SK-N-SH (cell line): ENCODE measurements at regions not wholly inside any gene's neighbourhood (a gene's known extent, or its start where the extent isn't known, plus 50 kb on each side); places are given as distances from the start of the nearest gene placed in this dataset.

ENCODE experiments used
- CTCF ChIA-PET: fragments of 300-600, 350-600 bp; formaldehyde crosslinking; extraction: SDS; loops from one replicate; lab custom pipeline; 2021; lab: Yijun Ruan, JAX
- POLR2A ChIA-PET: fragments of 350-600 bp; sonication (Branson Sonifier 250); formaldehyde crosslinking; extraction: SDS; loops from one replicate; lab custom pipeline; 2020; ENCODE audit warnings: antibody characterized with exemption, inconsistent platforms; lab: Yijun Ruan, JAX
- DNase-seq: peaks from one replicate; pipeline ENCODE4 v3.0.0; 2012
- H2AFZ ChIP-seq: fragments of 200-600 bp; sonication (generic); 2 replicates; pipeline ENCODE4 v1.8.1; 2016; ENCODE audit warnings: antibody characterized with exemption, mild to moderate bottlenecking, low read depth
- H3F3A ChIP-seq: fragments of 200-600 bp; sonication (generic); replicated peaks from 2 replicates; pipeline ENCODE3; 2016; ENCODE audit warnings: antibody characterized with exemption, mild to moderate bottlenecking; ENCODE audit not compliant: insufficient read depth
- H3K27ac ChIP-seq, 2 experiments: fragments of 200-500 bp in 1 of 2; fragments of 200-600 bp in 1 of 2; sonication (Bioruptor generic) in 1 of 2; sonication (generic), shearing (Covaris generic) in 1 of 2; 2 replicates each; pipeline versions ENCODE4 v1.5.1 to v1.6.1; 2014 to 2016; ENCODE audit warnings: low read depth in 2 of 2, inconsistent platforms in 1 of 2, low read length in 1 of 2, mild to moderate bottlenecking in 1 of 2, mixed read lengths in 1 of 2
- H3K27me3 ChIP-seq: fragments of 200-600 bp; sonication (generic), shearing (Covaris generic); 2 replicates; pipeline ENCODE4 v1.6.1; 2016; ENCODE audit warnings: mixed run types; ENCODE audit not compliant: insufficient read depth
- H3K36me3 ChIP-seq, 2 experiments: fragments of 200-500 bp in 1 of 2; fragments of 200-600 bp in 1 of 2; sonication (Bioruptor generic) in 1 of 2; sonication (generic) in 1 of 2; replicated peaks in 1 of 2; 2 replicates each; pipeline versions ENCODE3 to v1.5.1; 2014 to 2016; ENCODE audit warnings: low read length in 1 of 2, mild to moderate bottlenecking in 1 of 2; ENCODE audit not compliant: insufficient read depth in 2 of 2, control insufficient read depth in 1 of 2
- H3K4me1 ChIP-seq, 2 experiments: fragments of 200-500 bp in 1 of 2; fragments of 200-600 bp in 1 of 2; sonication (Bioruptor generic) in 1 of 2; sonication (generic), shearing (Covaris generic) in 1 of 2; 2 replicates each; pipeline versions ENCODE4 v1.5.1 to v1.6.1; 2014 to 2016; ENCODE audit warnings: low read depth in 1 of 2, low read length in 1 of 2, mixed run types in 1 of 2; ENCODE audit not compliant: insufficient read depth in 2 of 2, control insufficient read depth in 1 of 2
- H3K4me2 ChIP-seq: fragments of 200-600 bp; sonication (generic), shearing (Covaris generic); 2 replicates; pipeline ENCODE4 v1.6.1; 2017; ENCODE audit warnings: mixed run types
- H3K4me3 ChIP-seq, 2 experiments: fragments of 200-500 bp in 1 of 2; fragments of 200-600 bp in 1 of 2; sonication (Bioruptor generic) in 1 of 2; sonication (generic), shearing (Covaris generic) in 1 of 2; 2 replicates each; pipeline versions ENCODE4 v1.5.1 to v1.8.1; 2014 to 2016; ENCODE audit warnings: low read depth in 2 of 2, inconsistent platforms in 1 of 2, low read length in 1 of 2, mild to moderate bottlenecking in 1 of 2, mixed read lengths in 1 of 2, moderate library complexity in 1 of 2
- H3K79me2 ChIP-seq: fragments of 200-600 bp; sonication (generic); 2 replicates; pipeline ENCODE4 v1.8.1; 2017; ENCODE audit warnings: mild to moderate bottlenecking; ENCODE audit not compliant: insufficient read depth
- H3K9ac ChIP-seq: fragments of 200-600 bp; sonication (generic); 2 replicates; pipeline ENCODE4 v1.6.1; 2017; ENCODE audit warnings: mixed run types
- H3K9me2 ChIP-seq: fragments of 200-600 bp; sonication (generic); 2 replicates; pipeline ENCODE4 v1.6.1; 2017; ENCODE audit warnings: mixed run types
- H3K9me3 ChIP-seq: fragments of 200-600 bp; sonication (generic); 2 replicates; pipeline ENCODE4 v1.6.1; 2017; ENCODE audit warnings: mixed run types, mild to moderate bottlenecking, moderate library complexity
- H4K20me1 ChIP-seq: fragments of 200-600 bp; sonication (generic); 2 replicates; pipeline ENCODE4 v1.6.1; 2017; ENCODE audit warnings: mild to moderate bottlenecking, mixed run types; ENCODE audit not compliant: insufficient read depth
- CHD2 ChIP-seq: fragments of 150-350 bp; IDR thresholded peaks from 2 replicates; pipeline ENCODE4 v1.6.1; 2018; ENCODE audit warnings: low read length; ENCODE audit not compliant: partially characterized antibody
- GATA2 ChIP-seq: sonication (generic); formaldehyde crosslinking; IDR thresholded peaks from 2 replicates; pipeline ENCODE4 v1.5.0; 2020; ENCODE audit warnings: mild to moderate bottlenecking, missing genetic modification reagents
- JUND ChIP-seq: IDR thresholded peaks from 2 replicates; pipeline ENCODE4 v1.4.0; 2012
- NRF1 ChIP-seq: IDR thresholded peaks from 2 replicates; pipeline ENCODE4 v1.6.1; 2012; ENCODE audit warnings: low read depth, mild to moderate bottlenecking, low read length
- POLR2AphosphoS5 ChIP-seq: IDR thresholded peaks from 2 replicates; pipeline ENCODE4 v1.6.1; 2012; ENCODE audit warnings: low read depth, low read length
- RAD21 ChIP-seq: IDR thresholded peaks from 2 replicates; pipeline ENCODE4 v1.6.1; 2012; ENCODE audit warnings: mild to moderate bottlenecking, low read length
- REST ChIP-seq: IDR thresholded peaks from 2 replicates; pipeline ENCODE4 v1.6.1; 2012; ENCODE audit warnings: mild to moderate bottlenecking, low read depth, low read length, moderate library complexity
- TCF12 ChIP-seq: IDR thresholded peaks from 2 replicates; pipeline ENCODE4 v1.4.0; 2012
- YY1 ChIP-seq: IDR thresholded peaks from 2 replicates; pipeline ENCODE4 v1.4.0; 2012; ENCODE audit warnings: low read depth, mild to moderate bottlenecking
- WGBS: methylation state at CpG from one replicate; pipeline ENCODE4 v1.1.6; 2017; ENCODE audit warnings: low lambda C conversion rate; 5-methylcytosine and 5-hydroxymethylcytosine counted together
- TF ChIP-seq, protein P1 (sequence below): IDR thresholded peaks from 2 replicates; pipeline ENCODE4 v1.4.0; 2012; ENCODE audit warnings: low read depth, borderline replicate concordance
- TF ChIP-seq, protein P2 (sequence below): IDR thresholded peaks from 2 replicates; pipeline ENCODE4 v1.4.0; 2012; ENCODE audit warnings: low read depth, borderline replicate concordance
- TF ChIP-seq, protein P3 (sequence below): fragments of 200-600 bp; sonication (generic); IDR thresholded peaks from 2 replicates; pipeline ENCODE4 v1.6.1; 2017; ENCODE audit warnings: antibody characterized with exemption, mild to moderate bottlenecking, moderate library complexity

- POLR2A ChIA-PET: no interaction called here
- Histone ChIP-seq H3K9ac (no peak overlapping the region), H3K9me2 (no peaks in the 10 kb centered on the region), H3K4me1 (peaks cover 0 to 16% of the 10 kb centered on the region in 2 experiments; a peak in 2 of 4 replicates), H3F3A (no peaks in the 10 kb centered on the region), H3K27me3 (no peaks in the 10 kb centered on the region), H3K36me3 (no peaks in the 10 kb centered on the region), H2AFZ (no peak overlapping the region), H3K27ac (no peak overlapping the region), H3K4me3 (no peak overlapping the region), H3K9me3 (peaks cover 4% of the 10 kb centered on the region), H4K20me1 (no peaks in the 10 kb centered on the region), H3K4me2 (no peak overlapping the region), H3K79me2 (no peaks in the 10 kb centered on the region)
- CTCF ChIA-PET: no interaction called here
- DNase-seq: no peak
- WGBS: 94% methylated on average over 4 of the region's 4 CpGs
- TF ChIP-seq, protein P1, sequence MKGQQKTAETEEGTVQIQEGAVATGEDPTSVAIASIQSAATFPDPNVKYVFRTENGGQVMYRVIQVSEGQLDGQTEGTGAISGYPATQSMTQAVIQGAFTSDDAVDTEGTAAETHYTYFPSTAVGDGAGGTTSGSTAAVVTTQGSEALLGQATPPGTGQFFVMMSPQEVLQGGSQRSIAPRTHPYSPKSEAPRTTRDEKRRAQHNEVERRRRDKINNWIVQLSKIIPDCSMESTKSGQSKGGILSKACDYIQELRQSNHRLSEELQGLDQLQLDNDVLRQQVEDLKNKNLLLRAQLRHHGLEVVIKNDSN: no peak
- TF ChIP-seq GATA2 (CRISPR knock-in tag): no peak
- TF ChIP-seq, protein P2, sequence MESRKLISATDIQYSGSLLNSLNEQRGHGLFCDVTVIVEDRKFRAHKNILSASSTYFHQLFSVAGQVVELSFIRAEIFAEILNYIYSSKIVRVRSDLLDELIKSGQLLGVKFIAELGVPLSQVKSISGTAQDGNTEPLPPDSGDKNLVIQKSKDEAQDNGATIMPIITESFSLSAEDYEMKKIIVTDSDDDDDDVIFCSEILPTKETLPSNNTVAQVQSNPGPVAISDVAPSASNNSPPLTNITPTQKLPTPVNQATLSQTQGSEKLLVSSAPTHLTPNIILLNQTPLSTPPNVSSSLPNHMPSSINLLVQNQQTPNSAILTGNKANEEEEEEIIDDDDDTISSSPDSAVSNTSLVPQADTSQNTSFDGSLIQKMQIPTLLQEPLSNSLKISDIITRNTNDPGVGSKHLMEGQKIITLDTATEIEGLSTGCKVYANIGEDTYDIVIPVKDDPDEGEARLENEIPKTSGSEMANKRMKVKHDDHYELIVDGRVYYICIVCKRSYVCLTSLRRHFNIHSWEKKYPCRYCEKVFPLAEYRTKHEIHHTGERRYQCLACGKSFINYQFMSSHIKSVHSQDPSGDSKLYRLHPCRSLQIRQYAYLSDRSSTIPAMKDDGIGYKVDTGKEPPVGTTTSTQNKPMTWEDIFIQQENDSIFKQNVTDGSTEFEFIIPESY: no peak
- TF ChIP-seq NRF1: no peak
- TF ChIP-seq REST: no peak
- TF ChIP-seq CHD2: no peak
- TF ChIP-seq JUND: no peak
- TF ChIP-seq RAD21: no peak
- no peak for TF ChIP-seq YY1
- no peak for TF ChIP-seq POLR2AphosphoS5
- TF ChIP-seq, protein P3, sequence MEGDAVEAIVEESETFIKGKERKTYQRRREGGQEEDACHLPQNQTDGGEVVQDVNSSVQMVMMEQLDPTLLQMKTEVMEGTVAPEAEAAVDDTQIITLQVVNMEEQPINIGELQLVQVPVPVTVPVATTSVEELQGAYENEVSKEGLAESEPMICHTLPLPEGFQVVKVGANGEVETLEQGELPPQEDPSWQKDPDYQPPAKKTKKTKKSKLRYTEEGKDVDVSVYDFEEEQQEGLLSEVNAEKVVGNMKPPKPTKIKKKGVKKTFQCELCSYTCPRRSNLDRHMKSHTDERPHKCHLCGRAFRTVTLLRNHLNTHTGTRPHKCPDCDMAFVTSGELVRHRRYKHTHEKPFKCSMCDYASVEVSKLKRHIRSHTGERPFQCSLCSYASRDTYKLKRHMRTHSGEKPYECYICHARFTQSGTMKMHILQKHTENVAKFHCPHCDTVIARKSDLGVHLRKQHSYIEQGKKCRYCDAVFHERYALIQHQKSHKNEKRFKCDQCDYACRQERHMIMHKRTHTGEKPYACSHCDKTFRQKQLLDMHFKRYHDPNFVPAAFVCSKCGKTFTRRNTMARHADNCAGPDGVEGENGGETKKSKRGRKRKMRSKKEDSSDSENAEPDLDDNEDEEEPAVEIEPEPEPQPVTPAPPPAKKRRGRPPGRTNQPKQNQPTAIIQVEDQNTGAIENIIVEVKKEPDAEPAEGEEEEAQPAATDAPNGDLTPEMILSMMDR: no peak
- no peak for TF ChIP-seq TCF12
Measured at GRCh38 chr3:178186666-178187065, 349.6 kb upstream of the KCNMB2 start.
